ENCODE measurements at regions not wholly inside any gene's neighbourhood (a gene's known extent, or its start where the extent isn't known, plus 50 kb on each side); places are given as distances from the start of the nearest gene placed in this dataset.

- no peaks in the 10 kb centered on the region for H3K4me1 ChIP-seq (ENCODE audit: control insufficient read depth, extremely low read depth, insufficient read depth, low read length)
- H3K4me2 ChIP-seq (ENCODE audit: control insufficient read depth, extremely low read depth, insufficient read depth, low read depth, low read length) = no peak overlapping the region
- H3K36me3 ChIP-seq (ENCODE audit: control insufficient read depth in 2 of 2, extremely low read depth in 1 of 2, insufficient read depth in 2 of 2, low read length in 2 of 2) = no peaks in the 10 kb centered on the region
- no peak overlapping the region for H3K9ac ChIP-seq (ENCODE audit: control insufficient read depth, extremely low read depth, insufficient read depth, low read length)
- H3K9me3 ChIP-seq (ENCODE audit: control insufficient read depth, low read depth, low read length) = no peaks in the 10 kb centered on the region
- no peak overlapping the region for H3K4me3 ChIP-seq (ENCODE audit: control insufficient read depth in 2 of 3, extremely low read depth in 1 of 3, insufficient read depth in 2 of 3, low read depth in 1 of 3, low read length in 3 of 3)
- H3K27me3 ChIP-seq (ENCODE audit: control insufficient read depth, extremely low read depth, insufficient read depth, low read length) = no peaks in the 10 kb centered on the region
- DNase-seq (ENCODE audit: low read depth, low spot score) (no peak), FAIRE-seq (no peak)
- H2AFZ ChIP-seq (ENCODE audit: control insufficient read depth, low read length) = no peak overlapping the region
- H3K27ac ChIP-seq (ENCODE audit: control insufficient read depth, insufficient read depth, low read length) = no peak overlapping the region
- TF ChIP-seq EZH2 (IDR thresholded peaks at IDR 0.05; ENCODE audit: low read length) (no peak), CTCF (optimal IDR thresholded peaks at IDR 0.05 in 1 of 3, IDR thresholded peaks at IDR 0.05 in 1 of 3, conservative IDR thresholded peaks at IDR 0.05 in 1 of 3; ENCODE audit: extremely low read depth in 1 of 3, insufficient read depth in 2 of 3, low read length in 3 of 3) (no peak)
- H3K9me1 ChIP-seq (ENCODE audit: control insufficient read depth, extremely low read depth, insufficient read depth, low read length) = no peaks in the 10 kb centered on the region
- dilution Hi-C loops (cut with MboI; ENCODE audit: extremely low pct_ligation_motif_present, low sequenced_read_pairs) = no loop called here
- H3K79me2 ChIP-seq (ENCODE audit: control insufficient read depth, insufficient read depth, low read length) = no peaks in the 10 kb centered on the region
- no peaks in the 10 kb centered on the region for H4K20me1 ChIP-seq (ENCODE audit: control insufficient read depth, extremely low read depth, insufficient read depth, low read length)
Measured at GRCh38 chr2:136253288-136254004, 135.5 kb upstream of the CXCR4 start.

DNA sequence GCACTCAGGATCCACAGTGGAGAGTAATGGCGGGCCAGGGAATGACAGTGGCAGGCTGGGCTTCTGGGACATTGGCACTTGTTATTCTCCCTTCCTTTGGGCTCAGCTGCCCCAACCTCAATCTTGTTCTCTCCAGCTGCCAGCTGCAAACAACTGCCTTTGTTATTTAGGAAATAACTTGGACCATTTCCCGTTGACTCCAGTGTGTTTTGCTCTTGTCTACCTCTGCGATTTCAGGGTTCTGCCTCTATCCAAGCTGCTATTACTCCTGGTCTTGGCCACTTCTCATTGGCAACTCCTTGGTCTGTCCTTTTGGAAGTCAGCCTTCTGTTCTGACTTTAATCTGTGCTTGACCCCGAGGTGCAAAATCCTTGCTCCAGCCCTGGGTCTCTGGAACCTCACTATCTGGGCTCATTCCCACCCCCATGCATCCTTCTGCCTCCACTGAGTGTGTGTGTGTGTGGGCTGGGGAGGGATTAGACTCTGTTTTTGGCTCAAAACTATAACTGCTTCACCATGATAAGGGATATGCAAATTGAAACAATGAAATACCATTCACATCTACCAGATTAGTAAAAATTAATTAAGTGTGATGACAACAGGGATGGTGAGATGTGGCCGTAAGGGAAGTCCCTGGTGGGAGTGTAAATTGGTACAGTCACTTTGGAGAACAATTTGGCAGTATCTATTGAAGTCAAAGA lies 134.1 kb upstream of the CXCR4 start:
- H3K4me1 ChIP-seq (ENCODE audit: control insufficient read depth, extremely low read depth, insufficient read depth, low read length) = no peaks in the 10 kb centered on the region
- no peaks in the 10 kb centered on the region for H3K9me1 ChIP-seq (ENCODE audit: control insufficient read depth, extremely low read depth, insufficient read depth, low read length)
- TF ChIP-seq EZH2 (IDR thresholded peaks at IDR 0.05; ENCODE audit: low read length) = no peak
- no peak for TF ChIP-seq CTCF (optimal IDR thresholded peaks at IDR 0.05 in 1 of 3, IDR thresholded peaks at IDR 0.05 in 1 of 3, conservative IDR thresholded peaks at IDR 0.05 in 1 of 3; ENCODE audit: extremely low read depth in 1 of 3, insufficient read depth in 2 of 3, low read length in 3 of 3)
- dilution Hi-C loops (cut with MboI; ENCODE audit: extremely low pct_ligation_motif_present, low sequenced_read_pairs) = no loop called here
- H3K27ac ChIP-seq (ENCODE audit: control insufficient read depth, insufficient read depth, low read length) = no peak overlapping the region
- H3K36me3 ChIP-seq (ENCODE audit: control insufficient read depth in 2 of 2, extremely low read depth in 1 of 2, insufficient read depth in 2 of 2, low read length in 2 of 2) = no peaks in the 10 kb centered on the region
- FAIRE-seq (no peak), DNase-seq (ENCODE audit: low read depth, low spot score) (no peak)
- no peaks in the 10 kb centered on the region for H4K20me1 ChIP-seq (ENCODE audit: control insufficient read depth, extremely low read depth, insufficient read depth, low read length)
- H3K4me3 ChIP-seq (ENCODE audit: control insufficient read depth in 2 of 3, extremely low read depth in 1 of 3, insufficient read depth in 2 of 3, low read depth in 1 of 3, low read length in 3 of 3) = no peak overlapping the region
- no peaks in the 10 kb centered on the region for H3K9me3 ChIP-seq (ENCODE audit: control insufficient read depth, low read depth, low read length)
- no peak overlapping the region for H2AFZ ChIP-seq (ENCODE audit: control insufficient read depth, low read length)
- no peak overlapping the region for H3K4me2 ChIP-seq (ENCODE audit: control insufficient read depth, extremely low read depth, insufficient read depth, low read depth, low read length)
- no peaks in the 10 kb centered on the region for H3K27me3 ChIP-seq (ENCODE audit: control insufficient read depth, extremely low read depth, insufficient read depth, low read length)
- no peaks in the 10 kb centered on the region for H3K79me2 ChIP-seq (ENCODE audit: control insufficient read depth, insufficient read depth, low read length)
- H3K9ac ChIP-seq (ENCODE audit: control insufficient read depth, extremely low read depth, insufficient read depth, low read length) = no peak overlapping the region

Measured in keratinocyte (primary cell).